GM12875 (cell line): ENCODE measurements at regions not wholly inside any gene's neighbourhood (a gene's known extent, or its start where the extent isn't known, plus 50 kb on each side); places are given as distances from the start of the nearest gene placed in this dataset.

Experiments
- H3K4me3 ChIP-seq: one replicate; pipeline ENCODE4 v1.5.1; 2011; ENCODE audit warnings: low read depth, low read length, control low read depth
- CTCF ChIP-seq: IDR thresholded peaks from 2 replicates; pipeline ENCODE4 v1.5.1; 2011; ENCODE audit warnings: low read depth, mild to moderate bottlenecking, control low read depth, inconsistent platforms, low read length, moderate library complexity, borderline replicate concordance; ENCODE audit not compliant: insufficient read depth

DNA sequence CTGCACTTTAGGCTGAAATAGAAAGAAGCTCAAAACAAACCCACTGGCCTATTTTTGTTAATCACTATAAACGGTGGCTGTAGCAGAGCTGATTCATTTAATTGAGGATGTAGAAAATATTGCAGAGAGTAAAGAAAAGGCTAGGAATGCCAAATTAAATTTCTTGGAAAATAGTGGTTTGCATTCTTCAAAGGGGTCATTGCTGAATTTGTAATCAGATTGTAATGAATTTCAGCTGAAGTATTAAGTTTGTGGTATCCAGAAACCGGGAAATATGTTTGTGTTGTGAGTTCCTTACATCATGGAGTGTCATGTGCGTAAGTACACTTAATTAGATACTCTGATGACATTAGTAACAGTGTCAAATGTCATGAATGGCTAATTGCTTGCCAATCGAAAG is 203.0 kb downstream of the SAMD5 start:
- no peak overlapping the region for H3K4me3 ChIP-seq
- TF ChIP-seq CTCF = no peak

DNA sequence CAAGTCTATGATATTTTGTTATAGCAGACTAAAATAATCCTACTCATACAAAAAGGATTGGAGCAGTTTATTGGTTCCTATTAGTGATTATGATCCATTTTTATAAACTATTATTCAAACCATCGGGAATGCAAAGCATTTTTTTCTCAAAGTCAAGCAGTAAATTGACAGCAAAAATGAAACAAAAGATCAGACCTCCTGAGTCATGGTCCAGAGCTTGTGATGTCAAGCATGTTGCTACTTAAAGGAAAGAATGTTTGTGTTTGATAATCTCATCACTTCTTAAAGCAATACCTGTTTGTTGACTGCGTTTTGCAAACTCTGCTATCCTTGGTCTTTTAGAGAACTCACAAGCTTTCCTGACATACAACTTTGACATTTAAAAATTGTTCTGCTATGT is 204.4 kb downstream of the SAMD5 start:
- no peak overlapping the region for H3K4me3 ChIP-seq
- TF ChIP-seq CTCF = no peak

DNA sequence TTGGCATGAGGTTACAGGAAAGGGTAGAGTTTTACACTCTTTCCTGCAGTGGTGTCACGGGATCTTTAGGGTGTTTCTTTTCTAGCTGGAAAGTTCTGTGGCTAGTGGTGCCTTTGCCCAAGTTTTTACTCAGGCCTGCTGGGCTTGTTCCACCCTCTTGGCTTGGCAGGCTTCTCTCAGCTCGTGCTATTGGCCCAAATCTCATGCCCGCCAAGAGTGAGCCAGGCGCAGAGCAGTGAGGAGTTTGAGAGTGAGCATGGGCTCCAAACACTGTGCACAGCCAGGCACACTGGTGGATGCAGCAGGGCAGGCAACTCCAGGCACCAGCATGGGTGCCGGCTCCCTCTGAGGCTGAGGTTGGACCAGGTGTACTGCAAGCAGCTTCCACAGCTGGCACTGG is 206.5 kb downstream of the SAMD5 start:
- H3K4me3 ChIP-seq = no peak overlapping the region
- TF ChIP-seq CTCF = no peak

GRCh38 chr6:147716434-147716833 is 207.9 kb downstream of the SAMD5 start:
- TF ChIP-seq CTCF = no peak

DNA sequence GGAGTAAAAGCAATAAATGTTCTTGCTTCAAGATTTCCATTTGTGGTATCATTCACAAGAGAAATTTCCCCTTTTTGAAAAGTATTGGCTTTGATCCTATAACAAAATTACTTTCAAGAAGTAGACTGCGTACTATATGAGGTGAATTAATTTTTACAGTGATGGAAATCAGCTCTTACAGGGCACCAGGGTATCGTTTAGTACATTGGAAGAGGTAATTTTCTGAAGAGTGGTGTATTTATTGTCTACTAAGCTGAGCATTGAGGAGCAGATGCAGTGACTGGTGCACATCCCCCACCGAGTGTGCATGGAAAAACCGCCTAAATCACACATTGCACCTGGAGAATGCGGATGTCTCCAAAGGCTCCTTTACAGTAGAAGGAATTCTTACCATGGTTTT is 209.5 kb downstream of the SAMD5 start:
- no peak overlapping the region for H3K4me3 ChIP-seq
- TF ChIP-seq CTCF = no peak

More at GRCh38 chr6:147716434-147716833, 207.9 kb downstream of the SAMD5 start:
- H3K4me3 ChIP-seq = no peak overlapping the region

GRCh38 chr6:147722158-147722557 is 213.7 kb downstream of the SAMD5 start:
- no peak overlapping the region for H3K4me3 ChIP-seq
- no peak for TF ChIP-seq CTCF

DNA sequence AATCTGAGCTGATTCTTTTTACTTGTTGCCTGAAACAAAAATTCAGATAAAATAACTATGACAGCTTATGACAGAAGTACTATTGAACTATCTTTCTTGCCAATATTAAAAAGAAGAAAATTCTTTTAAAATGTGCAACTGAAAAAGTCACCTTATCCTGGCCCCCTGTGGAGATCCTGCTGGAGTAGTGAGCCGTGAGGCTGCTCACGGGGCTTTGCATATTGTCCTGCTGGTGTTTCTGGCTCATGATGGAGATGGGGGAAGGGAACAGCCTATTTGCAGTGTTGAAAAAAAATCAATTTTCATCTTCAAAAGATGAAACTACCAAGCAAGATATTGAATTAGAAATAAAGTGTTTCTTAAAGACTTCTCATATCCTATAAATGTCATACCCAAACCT is 216.0 kb downstream of the SAMD5 start:
- no peak for TF ChIP-seq CTCF
- H3K4me3 ChIP-seq = no peak overlapping the region
